Epidermal melanocyte (primary cell): ENCODE measurements at regions not wholly inside any gene's neighbourhood (a gene's known extent, or its start where the extent isn't known, plus 50 kb on each side); places are given as distances from the start of the nearest gene placed in this dataset.

Experiments
- DNase-seq: peaks from one replicate; pipeline ENCODE4 v3.0.0; 2011; ENCODE audit warnings: low spot score; ENCODE audit not compliant: insufficient read length

GRCh38 chr1:10848109-10848684, 51.8 kb upstream of the CASZ1 start:
- DNase-seq, result no peak

- DNase-seq, result no peak
These were observed 53.6 kb upstream of the CASZ1 start for GRCh38 chr1:10850026-10850425.

GRCh38 chr1:10851024-10852013, 54.9 kb upstream of the CASZ1 start:
- no peak for DNase-seq

DNA sequence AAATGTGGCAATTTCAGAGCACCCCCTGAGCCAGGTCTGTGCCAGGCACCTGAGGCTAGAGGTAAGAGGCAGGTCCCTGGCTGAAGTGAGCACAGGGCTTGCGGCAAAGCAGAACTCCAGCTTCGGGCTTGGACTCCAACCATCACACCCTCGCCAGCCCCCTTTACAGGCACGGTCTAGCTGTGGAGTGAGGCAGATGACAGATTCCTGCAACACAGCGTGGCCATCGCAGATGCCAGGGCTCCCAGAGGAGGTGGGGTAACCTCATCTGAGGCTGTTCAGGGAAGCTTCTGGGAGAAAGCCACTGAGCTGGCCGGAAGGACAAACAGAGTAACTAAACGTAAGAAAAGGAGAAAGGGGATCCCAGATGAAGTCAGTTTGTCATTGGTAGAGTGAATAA, 55.6 kb upstream of the CASZ1 start:
- DNase-seq, result no peak

GRCh38 chr1:10852486-10852885, 56.0 kb upstream of the CASZ1 start:
- no peak for DNase-seq

GRCh38 chr1:10852998-10853520, 56.6 kb upstream of the CASZ1 start:
- no peak for DNase-seq

GRCh38 chr1:10853701-10854100, 57.3 kb upstream of the CASZ1 start:
- DNase-seq, result no peak

DNA sequence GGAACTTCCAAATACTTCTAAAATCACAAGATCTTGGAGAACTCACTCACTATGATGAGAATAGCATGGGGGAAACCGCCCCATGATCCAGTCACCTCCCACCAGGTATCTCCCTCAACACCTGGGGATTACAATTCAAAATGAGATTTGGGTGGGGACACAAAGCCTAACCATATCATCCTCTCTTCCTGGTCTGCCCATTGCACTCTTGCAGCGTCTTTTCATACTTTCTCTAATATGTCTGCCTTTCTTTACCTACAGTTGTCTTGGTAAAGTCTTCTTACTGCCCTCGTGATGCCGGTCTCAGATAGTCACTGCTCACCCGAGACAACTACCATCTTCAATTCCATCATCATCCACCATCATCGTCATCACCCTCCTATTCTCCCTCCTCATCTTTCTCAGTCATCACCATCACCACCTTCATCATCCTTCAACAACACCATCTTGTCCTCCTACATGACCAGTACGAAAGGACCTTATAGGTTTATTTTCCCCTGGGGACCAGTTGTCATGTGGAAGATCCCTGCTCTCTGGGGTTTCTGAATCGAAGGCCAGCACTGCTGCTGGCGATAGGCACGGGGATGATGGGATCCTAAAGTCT, 58.5 kb upstream of the CASZ1 start:
- no peak for DNase-seq

DNA sequence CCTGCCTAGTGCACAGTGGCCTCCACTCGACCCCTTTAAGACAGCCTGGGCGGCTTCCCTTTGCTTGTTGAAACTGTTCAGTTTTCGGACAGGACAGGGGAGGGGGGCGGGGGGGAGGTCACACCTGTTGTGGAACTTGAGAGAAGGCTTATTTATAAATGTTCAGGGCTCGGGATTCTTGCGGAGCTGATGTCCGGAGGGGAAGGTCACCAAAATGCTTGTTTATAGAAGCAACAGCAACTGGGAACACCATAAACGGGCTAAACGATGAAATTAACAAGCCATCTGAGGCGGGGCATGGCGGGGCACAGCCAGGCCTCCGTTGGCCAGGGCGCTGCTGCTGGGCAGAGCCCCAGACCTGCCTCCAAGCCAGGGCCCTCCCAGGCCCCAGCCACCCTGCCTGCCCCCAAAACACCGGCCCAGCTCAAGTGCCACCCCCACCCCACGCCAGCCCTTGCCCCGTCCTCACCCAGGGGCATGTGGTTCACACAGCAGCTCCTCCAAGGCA, 59.8 kb upstream of the CASZ1 start:
- no peak for DNase-seq

DNA sequence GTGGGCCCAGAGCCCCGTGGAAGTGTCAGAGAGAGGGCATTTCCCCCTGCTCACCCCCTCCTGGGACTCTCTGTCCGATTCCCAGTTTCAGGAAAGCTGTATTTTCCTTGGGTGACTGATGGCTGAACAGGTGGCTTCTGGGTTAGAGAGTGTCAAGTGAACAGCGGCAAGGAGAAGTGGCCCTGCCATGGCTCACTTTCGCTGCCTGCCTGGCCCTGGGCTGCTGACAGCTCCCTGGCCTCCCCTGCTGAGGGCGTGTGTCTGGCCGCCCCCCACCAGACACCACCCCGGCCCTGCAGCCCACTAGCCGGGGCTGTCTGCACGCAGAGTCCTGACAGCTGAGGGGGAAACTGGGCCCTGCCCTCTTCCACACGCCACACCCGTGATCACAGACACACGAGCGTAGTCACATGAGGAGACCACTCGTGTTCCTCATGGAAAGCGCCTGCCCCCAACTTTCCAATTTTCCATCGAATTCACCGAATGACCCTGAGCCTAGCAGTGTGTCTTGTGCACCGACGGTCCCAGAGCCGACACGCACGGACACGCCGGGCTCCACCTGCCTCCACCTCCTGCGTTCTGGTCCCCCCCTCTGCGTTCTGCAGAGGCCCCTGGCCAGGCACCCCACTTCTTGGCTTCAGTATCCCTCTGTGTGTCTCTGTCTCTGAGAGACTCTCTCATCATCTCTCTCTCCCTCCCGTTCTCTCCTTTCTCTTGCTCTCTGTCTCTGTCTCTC, 60.6 kb upstream of the CASZ1 start:
- no peak for DNase-seq

DNA sequence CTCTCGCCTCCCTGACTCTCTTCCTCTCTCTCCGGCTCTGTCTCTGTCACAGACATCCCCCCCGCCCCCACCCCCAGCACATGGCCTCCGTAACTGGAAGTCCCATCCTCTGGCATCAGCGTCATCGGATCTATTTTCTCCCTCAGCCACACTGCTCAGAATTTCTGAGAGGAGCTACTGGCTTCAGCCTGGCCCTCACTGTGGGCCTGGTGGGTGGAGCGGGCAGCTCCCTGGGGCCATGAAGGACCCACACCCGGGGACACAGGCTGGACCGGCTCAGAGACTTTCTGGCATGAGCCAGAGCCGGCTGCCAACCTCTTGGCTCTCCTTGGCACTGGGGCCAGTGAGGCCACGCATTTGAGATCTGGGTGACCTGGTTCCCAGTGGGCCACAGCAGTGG, 61.2 kb upstream of the CASZ1 start:
- no peak for DNase-seq

DNA sequence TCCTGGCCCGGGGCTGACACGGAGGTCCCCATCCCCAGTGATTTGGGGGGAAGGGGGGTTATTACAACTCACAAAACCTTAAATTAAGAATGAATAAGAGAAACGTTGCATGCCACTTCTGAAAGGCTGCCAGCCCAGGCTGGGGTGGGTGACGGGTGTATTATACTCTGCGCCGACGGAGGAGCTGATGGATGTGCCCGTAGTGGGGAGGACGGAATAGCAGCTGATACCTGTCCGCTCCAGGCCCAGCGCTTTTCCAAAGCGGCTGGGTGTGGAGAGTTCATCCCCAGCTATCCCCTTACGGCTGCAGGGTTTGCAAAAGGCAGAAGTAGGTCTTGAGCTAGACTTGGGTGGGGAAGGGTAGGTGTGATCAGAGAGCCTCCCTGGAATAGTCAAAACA, 63.8 kb upstream of the CASZ1 start:
- no peak for DNase-seq

GRCh38 chr1:10860682-10861081, 64.2 kb upstream of the CASZ1 start:
- no peak for DNase-seq

GRCh38 chr1:10861822-10862221, 65.4 kb upstream of the CASZ1 start:
- DNase-seq, result no peak

DNA sequence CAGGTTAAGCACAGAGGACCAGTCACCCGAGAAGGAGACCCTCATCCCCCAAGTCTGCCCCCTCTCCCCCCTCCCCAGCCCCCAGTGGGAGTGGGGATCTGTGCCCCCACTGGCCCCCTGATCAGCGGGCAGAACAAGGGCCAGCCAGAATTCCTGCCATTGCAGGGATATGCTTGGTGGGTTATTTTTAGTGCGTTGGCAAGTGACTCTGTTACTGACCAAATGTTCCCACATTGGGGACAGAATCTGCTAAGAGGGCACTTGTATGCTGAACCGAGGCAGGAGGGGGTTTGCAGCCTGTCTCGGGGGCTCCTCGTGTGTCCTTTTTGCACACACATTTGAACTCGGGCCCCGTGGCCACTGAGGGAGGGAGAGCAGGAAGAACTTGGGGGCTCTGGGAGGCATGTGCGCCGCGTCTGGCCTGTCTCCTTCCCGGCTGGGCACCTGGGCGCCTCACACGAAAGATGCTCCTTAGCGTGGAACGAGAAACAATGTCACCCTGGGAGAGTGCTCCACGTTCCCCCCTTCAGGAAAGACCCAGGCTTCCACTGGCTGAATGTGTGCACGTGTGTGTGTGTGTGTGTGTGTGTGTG, 66.4 kb upstream of the CASZ1 start:
- no peak for DNase-seq

DNA sequence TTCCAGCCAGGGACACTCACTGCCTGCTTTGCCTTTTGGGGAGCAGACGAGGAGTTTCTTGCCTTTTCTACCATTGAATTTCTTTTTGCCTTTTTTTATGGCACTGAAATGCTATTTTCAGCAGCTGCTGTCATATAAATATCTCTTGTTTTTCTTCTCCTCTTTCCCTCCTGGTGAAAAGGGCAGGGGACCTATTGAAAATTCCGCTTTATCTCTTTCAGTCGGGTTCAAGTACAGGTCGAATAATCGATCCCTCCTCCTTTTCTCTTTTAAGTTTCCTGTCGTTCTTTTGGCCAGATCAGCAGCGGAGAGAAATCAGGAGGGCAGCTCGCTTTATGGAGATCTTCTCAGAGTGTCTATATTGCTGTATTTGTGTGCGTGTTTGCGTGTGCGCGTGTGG, 67.4 kb upstream of the CASZ1 start:
- DNase-seq, result no peak

GRCh38 chr1:10864776-10865175, 68.3 kb upstream of the CASZ1 start:
- no peak for DNase-seq

DNA sequence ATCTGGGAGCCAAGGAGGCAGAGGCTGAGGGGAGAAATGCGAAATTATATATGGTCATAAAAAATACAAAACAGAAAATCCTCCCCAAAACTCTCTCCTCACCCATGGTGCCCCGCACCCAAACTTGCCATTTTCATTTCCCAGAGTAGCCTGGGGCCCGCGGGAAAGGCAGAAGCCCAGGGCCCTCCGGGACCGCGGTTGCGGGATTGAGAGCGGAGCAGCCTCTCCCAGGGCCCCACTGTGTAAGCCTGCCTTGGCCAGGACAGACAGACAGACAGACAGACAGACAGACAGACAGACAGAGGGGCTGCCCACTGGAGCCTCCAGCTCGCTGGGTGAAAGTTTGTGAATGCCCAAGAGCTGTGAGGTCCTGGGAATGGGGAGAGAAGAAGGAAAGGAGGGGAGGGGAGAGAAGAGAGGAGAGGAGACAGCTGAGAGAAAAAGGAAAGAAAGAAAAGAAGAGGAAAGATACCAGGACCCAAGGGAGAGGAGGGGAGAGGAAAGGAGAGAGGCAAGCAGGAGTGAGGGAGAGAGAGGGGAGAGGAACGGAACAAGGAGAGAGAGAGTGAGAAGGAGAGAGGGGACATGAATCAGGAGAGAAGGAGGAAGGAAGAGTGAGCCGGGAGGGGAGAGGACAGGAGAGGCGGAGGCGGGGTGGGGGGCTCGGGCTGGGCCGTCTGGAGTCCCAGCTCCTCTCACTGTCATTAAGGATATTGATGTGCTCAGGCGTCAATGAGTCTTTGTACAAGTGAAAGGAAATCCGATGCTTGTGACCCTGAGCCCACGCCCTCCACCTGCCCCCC, 69.3 kb upstream of the CASZ1 start:
- no peak for DNase-seq

DNA sequence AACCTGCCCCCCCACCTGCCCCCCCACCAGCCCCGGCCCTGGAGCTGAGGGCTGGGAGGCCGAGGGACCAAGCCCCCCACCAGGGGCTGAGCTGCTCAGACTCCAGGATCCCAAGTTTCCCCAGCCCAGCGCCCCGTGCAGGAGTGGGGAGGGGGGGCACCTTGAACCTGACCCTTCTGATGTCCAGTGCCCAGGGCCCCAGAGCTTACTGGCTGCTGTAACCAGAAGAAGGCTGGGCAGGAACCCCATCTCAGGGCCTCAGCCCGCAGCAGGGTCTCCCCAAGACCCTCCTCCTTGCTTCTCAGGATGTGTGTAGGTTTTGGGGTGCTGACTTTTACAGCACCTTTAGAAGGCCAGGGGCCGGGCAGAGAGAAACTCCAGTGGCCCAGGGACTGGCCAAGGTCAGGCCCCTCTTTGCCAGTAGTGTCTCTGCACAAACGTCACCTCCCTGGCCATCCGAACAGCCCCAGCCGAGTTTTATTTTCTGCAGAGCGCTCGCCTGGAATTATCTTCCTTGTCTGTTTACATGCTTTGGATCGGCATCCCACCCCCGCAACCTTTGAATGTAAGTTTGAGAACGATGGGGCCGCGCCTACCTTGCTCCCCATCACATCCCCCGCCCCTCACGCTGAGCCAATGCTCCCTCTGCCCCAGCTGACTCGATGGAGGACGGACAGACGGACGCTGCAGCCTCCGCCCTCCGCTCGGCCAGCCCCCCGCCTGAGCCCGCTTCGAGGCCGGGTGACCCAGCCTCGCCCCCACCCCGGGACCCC, 70.1 kb upstream of the CASZ1 start:
- DNase-seq, result no peak
